ENCODE measurements at regions not wholly inside any gene's neighbourhood (a gene's known extent, or its start where the extent isn't known, plus 50 kb on each side); places are given as distances from the start of the nearest gene placed in this dataset.

GRCh38 chr11:11770296-11770695 is 71.5 kb upstream of the USP47 start:
- H3K36me3 ChIP-seq (ENCODE audit: control insufficient read depth in 2 of 3, insufficient read depth in 3 of 3, low read length in 3 of 3): no peaks in the 10 kb centered on the region
- no peak overlapping the region for H3K4me3 ChIP-seq (ENCODE audit: low read length)
- Mint-ChIP-seq H3K4me3 (no peak overlapping the region), H3K4me1 (no peaks in the 10 kb centered on the region), H3K27ac (no peak overlapping the region), H3K27me3 (peaks cover 12 to 55% (median 20%) of the 10 kb centered on the region in 5 donors), H3K36me3 (no peaks in the 10 kb centered on the region), H3K9me3 (no peaks in the 10 kb centered on the region)
- POLR2A ChIA-PET: no interaction called here
- no peak for ATAC-seq
- H3K27me3 ChIP-seq (ENCODE audit: control insufficient read depth in 2 of 2, insufficient read depth in 2 of 2, low read length in 2 of 2): no peaks in the 10 kb centered on the region
- H3K9me3 ChIP-seq (ENCODE audit: control insufficient read depth in 2 of 3, low read length in 3 of 3): no peaks in the 10 kb centered on the region
- H3K27ac ChIP-seq (ENCODE audit: low read depth, low read length): no peak overlapping the region
- intact Hi-C loops (cut with micrococcal nuclease): no loop called here
- no peak for DNase-seq
- no peaks in the 10 kb centered on the region for H3K4me1 ChIP-seq (ENCODE audit: control insufficient read depth in 2 of 2, insufficient read depth in 2 of 2, low read length in 2 of 2)
- CTCF ChIA-PET: no interaction called here

GRCh38 chr11:11769782-11770181 is 72.0 kb upstream of the USP47 start:
- intact Hi-C loops (cut with micrococcal nuclease): no loop called here
- Mint-ChIP-seq H3K4me1 (no peaks in the 10 kb centered on the region), H3K9me3 (no peaks in the 10 kb centered on the region), H3K27me3 (peaks cover 12 to 51% (median 20%) of the 10 kb centered on the region in 5 donors), H3K27ac (no peak overlapping the region), H3K4me3 (no peak overlapping the region), H3K36me3 (no peaks in the 10 kb centered on the region)
- ChIA-PET CTCF (no interaction called here), POLR2A (no interaction called here)
- Histone ChIP-seq H3K27me3 (ENCODE audit: control insufficient read depth in 2 of 2, insufficient read depth in 2 of 2, low read length in 2 of 2) (no peaks in the 10 kb centered on the region), H3K4me3 (ENCODE audit: low read length) (no peak overlapping the region), H3K9me3 (ENCODE audit: control insufficient read depth in 2 of 3, low read length in 3 of 3) (no peaks in the 10 kb centered on the region), H3K36me3 (ENCODE audit: control insufficient read depth in 2 of 3, insufficient read depth in 3 of 3, low read length in 3 of 3) (no peaks in the 10 kb centered on the region), H3K27ac (ENCODE audit: low read depth, low read length) (no peak overlapping the region), H3K4me1 (ENCODE audit: control insufficient read depth in 2 of 2, insufficient read depth in 2 of 2, low read length in 2 of 2) (no peaks in the 10 kb centered on the region)
- DNase-seq (no peak), ATAC-seq (no peak)

- Mint-ChIP-seq H3K4me3 (no peak overlapping the region), H3K9me3 (no peaks in the 10 kb centered on the region), H3K27ac (no peak overlapping the region), H3K36me3 (no peaks in the 10 kb centered on the region), H3K27me3 (peaks cover 14 to 50% (median 20%) of the 10 kb centered on the region in 5 donors), H3K4me1 (no peaks in the 10 kb centered on the region)
- Histone ChIP-seq H3K9me3 (ENCODE audit: control insufficient read depth in 2 of 3, low read length in 3 of 3) (no peaks in the 10 kb centered on the region), H3K36me3 (ENCODE audit: control insufficient read depth in 2 of 3, insufficient read depth in 3 of 3, low read length in 3 of 3) (no peaks in the 10 kb centered on the region), H3K27ac (ENCODE audit: low read depth, low read length) (no peak overlapping the region), H3K27me3 (ENCODE audit: control insufficient read depth in 2 of 2, insufficient read depth in 2 of 2, low read length in 2 of 2) (no peaks in the 10 kb centered on the region), H3K4me3 (ENCODE audit: low read length) (no peak overlapping the region), H3K4me1 (ENCODE audit: control insufficient read depth in 2 of 2, insufficient read depth in 2 of 2, low read length in 2 of 2) (no peaks in the 10 kb centered on the region)
- intact Hi-C loops (cut with micrococcal nuclease): no loop called here
- DNase-seq (no peak), ATAC-seq (no peak)
- ChIA-PET CTCF (interaction anchor here (1.5 kb wide), 1 partner anchor 31 kb away, joined by 3 read pairs; no protein-coding TSS in a partner anchor), POLR2A (no interaction called here)
Observed at GRCh38 chr11:11769362-11769761, 72.4 kb upstream of the USP47 start.

GRCh38 chr11:11764423-11764803 is 77.4 kb upstream of the USP47 start:
- no peak overlapping the region for H3K4me3 ChIP-seq (ENCODE audit: low read length)
- no peaks in the 10 kb centered on the region for H3K36me3 Mint-ChIP-seq
- intact Hi-C loops (cut with micrococcal nuclease): no loop called here
- DNase-seq (no peak), ATAC-seq (no peak)
- no peaks in the 10 kb centered on the region for H3K9me3 Mint-ChIP-seq
- no peak overlapping the region for H3K4me3 Mint-ChIP-seq
- ChIA-PET POLR2A (no interaction called here), CTCF (interaction anchor here (1.0 kb wide), 1 partner anchor 736 kb away, joined by 4 read pairs; no protein-coding TSS in a partner anchor)
- no peak overlapping the region for H3K27ac Mint-ChIP-seq
- no peaks in the 10 kb centered on the region for H3K4me1 ChIP-seq (ENCODE audit: control insufficient read depth in 2 of 2, insufficient read depth in 2 of 2, low read length in 2 of 2)
- H3K36me3 ChIP-seq (ENCODE audit: control insufficient read depth in 2 of 3, insufficient read depth in 3 of 3, low read length in 3 of 3): no peaks in the 10 kb centered on the region
- H3K27me3 ChIP-seq (ENCODE audit: control insufficient read depth in 2 of 2, insufficient read depth in 2 of 2, low read length in 2 of 2): no peaks in the 10 kb centered on the region
- no peaks in the 10 kb centered on the region for H3K4me1 Mint-ChIP-seq
- peaks cover 24 to 38% (median 29%) of the 10 kb centered on the region in 5 donors for H3K27me3 Mint-ChIP-seq
- no peaks in the 10 kb centered on the region for H3K9me3 ChIP-seq (ENCODE audit: control insufficient read depth in 2 of 3, low read length in 3 of 3)
- no peak overlapping the region for H3K27ac ChIP-seq (ENCODE audit: low read depth, low read length)

GRCh38 chr11:11763796-11764422 is 77.9 kb upstream of the USP47 start:
- Mint-ChIP-seq H3K4me1 (no peaks in the 10 kb centered on the region), H3K36me3 (no peaks in the 10 kb centered on the region), H3K27ac (no peak overlapping the region), H3K9me3 (no peaks in the 10 kb centered on the region), H3K27me3 (peaks cover 24 to 40% (median 31%) of the 10 kb centered on the region in 5 donors), H3K4me3 (no peak overlapping the region)
- ChIA-PET CTCF (interaction anchor here (1.0 kb wide), 1 partner anchor 736 kb away, joined by 4 read pairs; no protein-coding TSS in a partner anchor), POLR2A (no interaction called here)
- Histone ChIP-seq H3K36me3 (ENCODE audit: control insufficient read depth in 2 of 3, insufficient read depth in 3 of 3, low read length in 3 of 3) (no peaks in the 10 kb centered on the region), H3K27ac (ENCODE audit: low read depth, low read length) (no peak overlapping the region), H3K4me1 (ENCODE audit: control insufficient read depth in 2 of 2, insufficient read depth in 2 of 2, low read length in 2 of 2) (no peaks in the 10 kb centered on the region), H3K9me3 (ENCODE audit: control insufficient read depth in 2 of 3, low read length in 3 of 3) (no peaks in the 10 kb centered on the region), H3K27me3 (ENCODE audit: control insufficient read depth in 2 of 2, insufficient read depth in 2 of 2, low read length in 2 of 2) (no peaks in the 10 kb centered on the region), H3K4me3 (ENCODE audit: low read length) (no peak overlapping the region)
- DNase-seq: no peak
- ATAC-seq: no peak
- intact Hi-C loops (cut with micrococcal nuclease): no loop called here

GRCh38 chr11:11760838-11761237 is 80.9 kb upstream of the USP47 start:
- Mint-ChIP-seq H3K9me3 (no peaks in the 10 kb centered on the region), H3K27ac (no peak overlapping the region), H3K27me3 (peaks cover 13 to 39% (median 31%) of the 10 kb centered on the region in 5 donors), H3K4me3 (no peak overlapping the region), H3K36me3 (no peaks in the 10 kb centered on the region), H3K4me1 (no peaks in the 10 kb centered on the region)
- intact Hi-C loops (cut with micrococcal nuclease): no loop called here
- ChIA-PET POLR2A (no interaction called here), CTCF (no interaction called here)
- Histone ChIP-seq H3K4me1 (ENCODE audit: control insufficient read depth in 2 of 2, insufficient read depth in 2 of 2, low read length in 2 of 2) (no peaks in the 10 kb centered on the region), H3K36me3 (ENCODE audit: control insufficient read depth in 2 of 3, insufficient read depth in 3 of 3, low read length in 3 of 3) (no peaks in the 10 kb centered on the region), H3K27ac (ENCODE audit: low read depth, low read length) (no peak overlapping the region), H3K9me3 (ENCODE audit: control insufficient read depth in 2 of 3, low read length in 3 of 3) (no peaks in the 10 kb centered on the region), H3K4me3 (ENCODE audit: low read length) (no peak overlapping the region), H3K27me3 (ENCODE audit: control insufficient read depth in 2 of 2, insufficient read depth in 2 of 2, low read length in 2 of 2) (no peaks in the 10 kb centered on the region)
- DNase-seq (no peak), ATAC-seq (no peak)

- CTCF ChIA-PET: interaction anchor here (0.6 kb wide), 1 partner anchor 263 kb away, joined by 3 read pairs; no protein-coding TSS in a partner anchor
- no peak for ATAC-seq
- intact Hi-C loops (cut with micrococcal nuclease): no loop called here
Observed at GRCh38 chr11:11758603-11759196, 83.1 kb upstream of the USP47 start.

More at GRCh38 chr11:11758603-11759196, 83.1 kb upstream of the USP47 start:
- no peak for DNase-seq
- peaks cover 12 to 47% (median 33%) of the 10 kb centered on the region in 5 donors for H3K27me3 Mint-ChIP-seq
- H3K9me3 Mint-ChIP-seq: no peaks in the 10 kb centered on the region
- Histone ChIP-seq H3K4me1 (ENCODE audit: control insufficient read depth in 2 of 2, insufficient read depth in 2 of 2, low read length in 2 of 2) (no peaks in the 10 kb centered on the region), H3K9me3 (ENCODE audit: control insufficient read depth in 2 of 3, low read length in 3 of 3) (no peaks in the 10 kb centered on the region), H3K27ac (ENCODE audit: low read depth, low read length) (no peak overlapping the region), H3K36me3 (ENCODE audit: control insufficient read depth in 2 of 3, insufficient read depth in 3 of 3, low read length in 3 of 3) (no peaks in the 10 kb centered on the region), H3K4me3 (ENCODE audit: low read length) (no peak overlapping the region), H3K27me3 (ENCODE audit: control insufficient read depth in 2 of 2, insufficient read depth in 2 of 2, low read length in 2 of 2) (no peaks in the 10 kb centered on the region)
- H3K4me3 Mint-ChIP-seq: no peak overlapping the region
- POLR2A ChIA-PET: no interaction called here
- H3K4me1 Mint-ChIP-seq: no peaks in the 10 kb centered on the region
- no peaks in the 10 kb centered on the region for H3K36me3 Mint-ChIP-seq
- H3K27ac Mint-ChIP-seq: no peak overlapping the region
